HepG2 (cell line): ENCODE measurements at regions not wholly inside any gene's neighbourhood (a gene's known extent, or its start where the extent isn't known, plus 50 kb on each side); places are given as distances from the start of the nearest gene placed in this dataset.

ENCODE experiments used
- ATAC-seq: fragments of 200-7000 bp; cut with Tn5 transposase; 3 replicates; pipeline ENCODE4 v1.9.1; 2020; ENCODE audit warnings: mild to moderate bottlenecking, moderate library complexity
- BruUV-seq: library from RNA; stranded (reverse); fragments of 400-500 nt; replicated peaks from 2 replicates; lab custom pipeline; 2021; lab: Mats Ljungman, UMichigan
- CTCF ChIA-PET: fragments of 300-600 bp; formaldehyde crosslinking; extraction: SDS; loops from one replicate; lab custom pipeline; 2021; ENCODE audit warnings: low total read pairs, inconsistent platforms, low intra/inter-chr PET ratio; lab: Yijun Ruan, JAX
- POLR2A ChIA-PET: fragments of 350-600 bp; sonication (Branson Sonifier 250); formaldehyde crosslinking; loops from one replicate; lab custom pipeline; 2020; ENCODE audit warnings: antibody characterized with exemption, inconsistent platforms; lab: Yijun Ruan, JAX
- DNase-seq: peaks from one replicate; pipeline ENCODE4 v3.0.0-alpha.2; 2015; ENCODE audit warnings: low spot score
- FAIRE-seq: peaks from 3 replicates; lab custom pipeline; 2011; peaks lifted over from hg19 to GRCh38; lab: Jason Lieb, UNC
- H2AFZ ChIP-seq: one replicate; pipeline ENCODE4 v1.6.1; 2011; ENCODE audit warnings: low read length, inconsistent platforms
- H3K27ac ChIP-seq: fragments of 300-600 bp; 3 replicates; pipeline ENCODE4 v1.8.0; 2011; ENCODE audit warnings: mixed run types, mild to moderate bottlenecking, mixed read lengths, low read length, inconsistent platforms; ENCODE audit not compliant: insufficient read depth; ENCODE audit errors: extremely low read length
- H3K27me3 ChIP-seq, 2 experiments: fragments of 200-600 bp in 1 of 2; 2 replicates in 1 of 2; 3 replicates in 1 of 2; pipeline versions ENCODE4 v1.6.0 to v1.8.0; 2011; ENCODE audit warnings: low read length in 2 of 2, mild to moderate bottlenecking in 2 of 2, moderate library complexity in 2 of 2, inconsistent platforms in 1 of 2; ENCODE audit not compliant: insufficient read depth in 2 of 2, control insufficient read depth in 1 of 2
- H3K36me3 ChIP-seq, 2 experiments: fragments of 200-600 bp in 1 of 2; replicated peaks in 1 of 2; 2 replicates in 1 of 2; 3 replicates in 1 of 2; pipeline versions ENCODE4 v1.5.1 to v1.8.0; 2011; ENCODE audit warnings: low read length in 2 of 2, inconsistent platforms in 1 of 2; ENCODE audit not compliant: insufficient read depth in 2 of 2, control insufficient read depth in 1 of 2
- H3K4me1 ChIP-seq: 2 replicates; pipeline ENCODE4 v1.5.1; 2012; ENCODE audit warnings: low read length, inconsistent platforms; ENCODE audit not compliant: insufficient read depth
- H3K4me2 ChIP-seq: 2 replicates; pipeline ENCODE4 v1.6.0; 2011; ENCODE audit warnings: low read depth, low read length, inconsistent platforms
- H3K4me3 ChIP-seq, 3 experiments: fragments of 200-600 bp in 1 of 3; sonication (generic), shearing (Covaris generic) in 1 of 3; replicated peaks in 1 of 3; 2 replicates each; pipeline ENCODE4 v1.5.1; 2011 to 2016; ENCODE audit warnings: low read length in 3 of 3, inconsistent platforms in 2 of 3, low read depth in 2 of 3, mild to moderate bottlenecking in 2 of 3, control low read depth in 1 of 3, mixed read lengths in 1 of 3; ENCODE audit not compliant: insufficient read depth in 1 of 3
- H3K79me2 ChIP-seq: one replicate; pipeline ENCODE4 v1.6.1; 2011; ENCODE audit warnings: low read length, inconsistent platforms; ENCODE audit not compliant: insufficient read depth
- H3K9ac ChIP-seq: 2 replicates; pipeline ENCODE4 v1.6.0; 2011; ENCODE audit warnings: mild to moderate bottlenecking, low read depth, low read length, inconsistent platforms; ENCODE audit not compliant: insufficient read depth
- H3K9me3 ChIP-seq: 2 replicates; pipeline ENCODE4 v1.5.1; 2012; ENCODE audit warnings: mild to moderate bottlenecking, low read length
- H4K20me1 ChIP-seq: 2 replicates; pipeline ENCODE4 v1.6.0; 2011; ENCODE audit warnings: inconsistent platforms, mild to moderate bottlenecking, low read length, moderate library complexity; ENCODE audit not compliant: insufficient read depth
- MTA3 ChIP-seq: sonication (generic); formaldehyde crosslinking; IDR thresholded peaks from 2 replicates; pipeline ENCODE4 v1.4.0; 2020; ENCODE audit warnings: missing genetic modification reagents
- NFYB ChIP-seq: sonication (generic); formaldehyde crosslinking; IDR thresholded peaks from 2 replicates; pipeline ENCODE4 v1.4.0; 2020; ENCODE audit warnings: missing genetic modification reagents
- PCBP2 ChIP-seq: fragments of 200-400 bp; formaldehyde crosslinking; optimal IDR thresholded peaks from 2 replicates; pipeline ENCODE3; 2018; ENCODE audit warnings: low read length, low read depth; ENCODE audit not compliant: poor library complexity, severe bottlenecking
- WGBS: methylation state at CpG from one replicate; pipeline ENCODE4 v1.1.6; 2017; ENCODE audit warnings: low lambda C conversion rate; 5-methylcytosine and 5-hydroxymethylcytosine counted together
- in situ Hi-C: cut with HindIII; loops from 2 replicates; pipeline ENCODE4 v1.10.0; 2017; ENCODE audit warnings: low pct_unique_long_range_greater_than_20kb; ENCODE audit not compliant: extremely low pct_ligation_motif_present
- intact Hi-C: fragments of 100-400 bp; cut with micrococcal nuclease; formaldehyde crosslinking; loops from one replicate; pipeline ENCODE4 v1.10.0; 2022; ENCODE audit not compliant: unreplicated experiment

DNA sequence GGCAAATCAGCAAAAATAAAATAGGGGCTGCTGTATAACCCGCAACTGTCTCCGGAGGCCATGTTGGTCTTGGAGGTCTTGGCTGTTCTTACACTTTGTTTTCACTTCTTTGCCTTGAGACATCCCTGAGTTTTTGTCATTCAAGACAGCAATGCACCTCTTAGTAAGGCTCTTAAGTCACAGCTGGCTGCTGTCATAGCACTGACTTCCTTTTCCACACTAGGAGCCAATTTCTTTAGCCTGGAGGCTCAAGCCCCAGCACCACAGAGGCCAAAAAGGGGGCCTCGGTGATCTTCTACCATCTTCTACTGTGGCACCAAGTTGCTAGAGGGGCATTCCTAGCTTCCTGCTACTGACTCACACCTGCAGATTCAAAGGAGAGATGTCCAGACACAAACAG, 536.3 kb downstream of the CDH26 start:
- in situ Hi-C loops, result no loop called here
- Histone ChIP-seq H3K36me3 (no peaks in the 10 kb centered on the region), H3K9me3 (peaks cover 76% of the 10 kb centered on the region), H3K27ac (no peak overlapping the region), H3K4me3 (no peak overlapping the region), H4K20me1 (no peaks in the 10 kb centered on the region), H3K79me2 (no peaks in the 10 kb centered on the region), H2AFZ (no peak overlapping the region), H3K27me3 (no peaks in the 10 kb centered on the region), H3K9ac (no peak overlapping the region), H3K4me1 (no peaks in the 10 kb centered on the region), H3K4me2 (no peak overlapping the region)
- CTCF ChIA-PET, result no interaction called here
- DNase-seq (no peak), ATAC-seq (no peak), FAIRE-seq (no peak)
- intact Hi-C loops, result no loop called here
- POLR2A ChIA-PET, result no interaction called here
- no peak for TF ChIP-seq NFYB (CRISPR knock-in tag)
- BruUV-seq, result no TSS peak
- 59% methylated on average over 3 of the region's 3 CpGs for whole genome bisulfite sequencing

DNA sequence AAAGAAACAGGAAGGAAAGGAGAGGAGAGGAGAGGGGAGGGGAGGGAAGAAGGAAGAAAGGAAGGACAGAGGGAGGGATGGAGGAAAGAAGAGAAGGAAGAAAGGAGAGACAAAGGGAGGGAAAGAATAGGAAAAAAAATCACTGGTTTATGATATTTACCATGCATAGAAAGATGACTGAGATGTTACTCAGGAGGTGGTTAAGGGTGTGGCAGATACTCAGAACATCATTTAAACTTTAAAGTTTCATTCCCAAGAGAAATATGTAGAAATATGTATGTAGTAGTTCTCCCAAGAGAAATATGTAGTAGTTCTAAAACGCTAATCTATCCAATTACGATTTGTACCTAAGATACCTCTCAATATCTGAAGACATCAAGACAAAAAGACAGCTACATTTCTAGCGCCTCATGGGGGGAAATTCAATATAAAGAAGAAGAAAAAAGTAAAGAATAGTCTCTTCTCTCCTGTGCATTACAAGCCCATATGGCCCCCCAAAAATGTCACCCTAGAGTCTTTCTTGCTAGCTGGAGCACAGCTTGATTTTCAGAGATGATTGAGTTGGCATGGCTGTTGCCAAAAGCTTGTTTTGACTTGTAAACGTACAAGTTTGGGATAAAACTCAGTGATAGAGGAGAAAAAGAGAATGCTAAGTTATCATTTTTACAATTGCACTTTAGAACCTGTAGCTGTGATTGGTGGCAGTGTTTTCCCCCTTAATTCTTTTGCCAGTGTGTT, 539.2 kb downstream of the CDH26 start:
- no peak for FAIRE-seq

More for the DNA sequence above, 539.2 kb downstream of the CDH26 start:
- no peak overlapping the region for H3K4me3 ChIP-seq
- H3K36me3 ChIP-seq, result no peaks in the 10 kb centered on the region
- H3K79me2 ChIP-seq, result no peaks in the 10 kb centered on the region
- no peak overlapping the region for H2AFZ ChIP-seq
- H3K27ac ChIP-seq, result no peak overlapping the region
- DNase-seq (no peak), ATAC-seq (no peak)
- no peak overlapping the region for H3K4me2 ChIP-seq
- in situ Hi-C loops, result no loop called here
- no peaks in the 10 kb centered on the region for H4K20me1 ChIP-seq
- peaks cover 82% of the 10 kb centered on the region for H3K9me3 ChIP-seq
- intact Hi-C loops, result no loop called here
- no peaks in the 10 kb centered on the region for H3K4me1 ChIP-seq
- H3K9ac ChIP-seq, result no peak overlapping the region
- ChIA-PET CTCF (no interaction called here), POLR2A (no interaction called here)
- no TSS peak for BruUV-seq
- WGBS, result 0% methylated on average over 4 of the region's 4 CpGs
- H3K27me3 ChIP-seq, result no peaks in the 10 kb centered on the region
- TF ChIP-seq PCBP2 (peak; percentile 72), MTA3 (CRISPR knock-in tag) (no peak)
